ENCODE measurements at regions not wholly inside any gene's neighbourhood (a gene's known extent, or its start where the extent isn't known, plus 50 kb on each side); places are given as distances from the start of the nearest gene placed in this dataset.

- Histone ChIP-seq H3K36me3 (no peaks in the 10 kb centered on the region), H3K4me3 (no peak overlapping the region), H3K27ac (no peak overlapping the region), H3K9me3 (no peaks in the 10 kb centered on the region), H3K4me1 (no peaks in the 10 kb centered on the region), H3K27me3 (ENCODE audit: low read depth) (no peaks in the 10 kb centered on the region)
- TF ChIP-seq CTCF (IDR thresholded peaks at IDR 0.05), result no peak
- no peak for DNase-seq
- intact Hi-C loops (cut with DNase I), result no loop called here
- peak; percentile 76 to 88 for ATAC-seq
Measured at GRCh38 chr14:35222872-35223466, 69.2 kb upstream of the PSMA6 start.

GRCh38 chr14:35223927-35224326 is 68.3 kb upstream of the PSMA6 start:
- no peak for TF ChIP-seq CTCF (IDR thresholded peaks at IDR 0.05)
- no peak overlapping the region for H3K27ac ChIP-seq
- peak in 1 of 2 donors; percentile 61 for ATAC-seq
- no peak for DNase-seq
- no peaks in the 10 kb centered on the region for H3K9me3 ChIP-seq
- H3K4me1 ChIP-seq, result no peaks in the 10 kb centered on the region
- no peak overlapping the region for H3K4me3 ChIP-seq
- no peaks in the 10 kb centered on the region for H3K27me3 ChIP-seq (ENCODE audit: low read depth)
- no peaks in the 10 kb centered on the region for H3K36me3 ChIP-seq
- intact Hi-C loops (cut with DNase I), result no loop called here

GRCh38 chr14:35224615-35225014 is 67.6 kb upstream of the PSMA6 start:
- TF ChIP-seq CTCF (IDR thresholded peaks at IDR 0.05), result no peak
- H3K9me3 ChIP-seq, result no peaks in the 10 kb centered on the region
- no peak overlapping the region for H3K27ac ChIP-seq
- peaks cover 2% of the 10 kb centered on the region for H3K4me1 ChIP-seq
- no peaks in the 10 kb centered on the region for H3K36me3 ChIP-seq
- DNase-seq, result no peak
- intact Hi-C loops (cut with DNase I), result no loop called here
- H3K4me3 ChIP-seq, result no peak overlapping the region
- H3K27me3 ChIP-seq (ENCODE audit: low read depth), result no peaks in the 10 kb centered on the region
- no peak for ATAC-seq

- H3K27ac ChIP-seq, result no peak overlapping the region
- intact Hi-C loops (cut with DNase I), result no loop called here
- H3K4me3 ChIP-seq, result no peak overlapping the region
- H3K4me1 ChIP-seq, result peaks cover 20% of the 10 kb centered on the region
- TF ChIP-seq CTCF (IDR thresholded peaks at IDR 0.05), result peak; percentile 29
- H3K36me3 ChIP-seq, result no peaks in the 10 kb centered on the region
- DNase-seq (no peak), ATAC-seq (peak; percentile 34 to 49)
- no peaks in the 10 kb centered on the region for H3K9me3 ChIP-seq
- H3K27me3 ChIP-seq (ENCODE audit: low read depth), result no peaks in the 10 kb centered on the region
Measured at GRCh38 chr14:35229084-35229791, 62.9 kb upstream of the PSMA6 start.

GRCh38 chr14:35229792-35230089 is 62.4 kb upstream of the PSMA6 start:
- no peaks in the 10 kb centered on the region for H3K27me3 ChIP-seq (ENCODE audit: low read depth)
- no peaks in the 10 kb centered on the region for H3K9me3 ChIP-seq
- peak in 1 of 2 donors; percentile 55 for ATAC-seq
- intact Hi-C loops (cut with DNase I), result no loop called here
- H3K4me1 ChIP-seq, result peaks cover 25% of the 10 kb centered on the region
- no peak for DNase-seq
- no peak for TF ChIP-seq CTCF (IDR thresholded peaks at IDR 0.05)
- H3K4me3 ChIP-seq, result no peak overlapping the region
- H3K36me3 ChIP-seq, result no peaks in the 10 kb centered on the region
- H3K27ac ChIP-seq, result no peak overlapping the region

Data from lower lobe of right lung (tissue), 2 donors.